Esophagus muscularis mucosa (tissue), 3 donors: ENCODE measurements at regions not wholly inside any gene's neighbourhood (a gene's known extent, or its start where the extent isn't known, plus 50 kb on each side); places are given as distances from the start of the nearest gene placed in this dataset.

Source experiments
- POLR2A ChIP-seq: fragments of 450-650 bp; IDR thresholded peaks from one replicate; pipeline ENCODE4 v1.6.1; 2017; ENCODE audit warnings: antibody characterized with exemption, moderate library complexity, mild to moderate bottlenecking, low read depth
- TF ChIP-seq, protein P1 (sequence below), 3 experiments: fragments of 200-600 bp in 2 of 3; fragments of 450-650 bp in 1 of 3; sonication (generic) in 2 of 3; IDR thresholded peaks; one replicate each; pipeline ENCODE4 v1.5.1; 2017 to 2019; ENCODE audit warnings: antibody characterized with exemption in 3 of 3, mild to moderate bottlenecking in 2 of 3, moderate library complexity in 1 of 3

DNA sequence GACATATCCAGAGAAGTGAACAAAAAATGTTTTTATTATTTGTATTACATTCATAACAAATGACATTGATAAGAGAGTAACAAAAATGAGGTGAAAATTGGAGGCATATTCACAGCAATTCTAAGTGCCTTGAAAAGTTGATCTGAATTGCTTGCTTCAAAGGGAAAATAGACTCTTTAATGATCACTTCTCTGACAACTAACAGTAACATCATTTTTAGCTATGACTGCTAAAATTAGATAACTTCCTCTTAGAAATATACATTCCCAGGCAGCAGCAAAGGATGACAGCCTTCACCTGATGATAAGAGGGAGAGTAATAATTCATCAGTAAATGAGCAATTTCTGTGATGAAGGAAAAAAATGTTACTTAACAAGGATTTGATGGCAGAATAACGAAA is 472.5 kb downstream of the PCDH10 start:
- no peak for TF ChIP-seq POLR2A
- TF ChIP-seq, protein P1, sequence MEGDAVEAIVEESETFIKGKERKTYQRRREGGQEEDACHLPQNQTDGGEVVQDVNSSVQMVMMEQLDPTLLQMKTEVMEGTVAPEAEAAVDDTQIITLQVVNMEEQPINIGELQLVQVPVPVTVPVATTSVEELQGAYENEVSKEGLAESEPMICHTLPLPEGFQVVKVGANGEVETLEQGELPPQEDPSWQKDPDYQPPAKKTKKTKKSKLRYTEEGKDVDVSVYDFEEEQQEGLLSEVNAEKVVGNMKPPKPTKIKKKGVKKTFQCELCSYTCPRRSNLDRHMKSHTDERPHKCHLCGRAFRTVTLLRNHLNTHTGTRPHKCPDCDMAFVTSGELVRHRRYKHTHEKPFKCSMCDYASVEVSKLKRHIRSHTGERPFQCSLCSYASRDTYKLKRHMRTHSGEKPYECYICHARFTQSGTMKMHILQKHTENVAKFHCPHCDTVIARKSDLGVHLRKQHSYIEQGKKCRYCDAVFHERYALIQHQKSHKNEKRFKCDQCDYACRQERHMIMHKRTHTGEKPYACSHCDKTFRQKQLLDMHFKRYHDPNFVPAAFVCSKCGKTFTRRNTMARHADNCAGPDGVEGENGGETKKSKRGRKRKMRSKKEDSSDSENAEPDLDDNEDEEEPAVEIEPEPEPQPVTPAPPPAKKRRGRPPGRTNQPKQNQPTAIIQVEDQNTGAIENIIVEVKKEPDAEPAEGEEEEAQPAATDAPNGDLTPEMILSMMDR (IDR thresholded peaks at IDR 0.05): no peak
